SH-SY5Y (cell line): ENCODE measurements at regions not wholly inside any gene's neighbourhood (a gene's known extent, or its start where the extent isn't known, plus 50 kb on each side); places are given as distances from the start of the nearest gene placed in this dataset.

Source experiments
- GATA2 ChIP-seq: IDR thresholded peaks from 2 replicates; pipeline ENCODE4 v1.6.1; 2011; ENCODE audit warnings: mild to moderate bottlenecking, low read depth, low read length
- GATA3 ChIP-seq: IDR thresholded peaks from 2 replicates; pipeline ENCODE4 v1.6.1; 2011; ENCODE audit warnings: low read depth, mild to moderate bottlenecking, low read length, moderate library complexity

GRCh38 chrX:121128925-121129877, 81.8 kb downstream of the GLUD2 start:
- TF ChIP-seq GATA2 (no peak), GATA3 (no peak)
